ENCODE measurements at regions not wholly inside any gene's neighbourhood (a gene's known extent, or its start where the extent isn't known, plus 50 kb on each side); places are given as distances from the start of the nearest gene placed in this dataset.

DNA sequence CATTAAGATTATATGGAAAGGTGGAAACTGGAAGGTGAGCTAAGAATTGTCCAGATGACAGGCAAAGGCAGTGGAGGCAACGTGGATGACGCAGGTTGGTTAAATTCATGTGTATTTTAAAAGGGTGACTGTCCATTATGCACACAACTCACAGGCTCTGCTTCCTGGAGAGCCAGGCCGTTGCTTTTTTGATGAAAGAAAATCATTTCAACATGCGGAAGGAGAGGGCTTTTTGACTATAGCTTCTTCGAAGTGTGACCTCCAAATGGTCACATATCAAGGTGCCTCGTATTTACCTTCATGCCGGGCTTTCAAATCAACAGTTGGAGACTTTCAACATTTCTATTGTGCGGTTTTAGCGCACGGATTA lies 126.7 kb downstream of the MYCN start:
- TF ChIP-seq POLR2A (IDR thresholded peaks at IDR 0.05), result no peak
- TF ChIP-seq, protein P1, sequence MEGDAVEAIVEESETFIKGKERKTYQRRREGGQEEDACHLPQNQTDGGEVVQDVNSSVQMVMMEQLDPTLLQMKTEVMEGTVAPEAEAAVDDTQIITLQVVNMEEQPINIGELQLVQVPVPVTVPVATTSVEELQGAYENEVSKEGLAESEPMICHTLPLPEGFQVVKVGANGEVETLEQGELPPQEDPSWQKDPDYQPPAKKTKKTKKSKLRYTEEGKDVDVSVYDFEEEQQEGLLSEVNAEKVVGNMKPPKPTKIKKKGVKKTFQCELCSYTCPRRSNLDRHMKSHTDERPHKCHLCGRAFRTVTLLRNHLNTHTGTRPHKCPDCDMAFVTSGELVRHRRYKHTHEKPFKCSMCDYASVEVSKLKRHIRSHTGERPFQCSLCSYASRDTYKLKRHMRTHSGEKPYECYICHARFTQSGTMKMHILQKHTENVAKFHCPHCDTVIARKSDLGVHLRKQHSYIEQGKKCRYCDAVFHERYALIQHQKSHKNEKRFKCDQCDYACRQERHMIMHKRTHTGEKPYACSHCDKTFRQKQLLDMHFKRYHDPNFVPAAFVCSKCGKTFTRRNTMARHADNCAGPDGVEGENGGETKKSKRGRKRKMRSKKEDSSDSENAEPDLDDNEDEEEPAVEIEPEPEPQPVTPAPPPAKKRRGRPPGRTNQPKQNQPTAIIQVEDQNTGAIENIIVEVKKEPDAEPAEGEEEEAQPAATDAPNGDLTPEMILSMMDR (IDR thresholded peaks at IDR 0.05), result no peak
